Activated gamma-delta T cell (primary cell): ENCODE measurements at regions not wholly inside any gene's neighbourhood (a gene's known extent, or its start where the extent isn't known, plus 50 kb on each side); places are given as distances from the start of the nearest gene placed in this dataset.

ENCODE experiments used
- DNase-seq: peaks from one replicate; lab custom pipeline; 2025; lab: John Stamatoyannopoulos, UW

- no peak for DNase-seq
Observed at GRCh38 chr10:4588824-4589223, 237.2 kb upstream of the AKR1E2 start.

- no peak for DNase-seq
Observed at GRCh38 chr10:4587466-4587865, 238.5 kb upstream of the AKR1E2 start.

DNA sequence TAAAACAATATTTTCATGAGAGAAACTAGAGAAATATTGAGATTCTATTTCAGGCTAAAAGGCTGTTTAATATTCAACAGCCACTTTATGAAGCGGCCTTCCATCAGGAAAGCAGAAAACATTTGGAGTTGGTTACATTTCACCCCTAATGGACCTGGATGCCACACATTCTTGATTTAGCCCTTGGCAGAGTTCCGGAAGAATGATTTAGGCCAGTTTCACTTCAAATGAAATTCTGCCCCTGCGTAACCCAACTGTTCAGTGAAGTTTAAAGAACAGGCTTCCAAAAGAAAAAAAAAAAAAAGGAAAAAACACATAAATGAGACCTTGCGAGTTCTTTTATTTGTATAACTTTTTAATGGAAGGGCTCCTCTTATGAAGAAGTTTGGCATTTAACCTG lies 239.2 kb upstream of the AKR1E2 start:
- no peak for DNase-seq

DNA sequence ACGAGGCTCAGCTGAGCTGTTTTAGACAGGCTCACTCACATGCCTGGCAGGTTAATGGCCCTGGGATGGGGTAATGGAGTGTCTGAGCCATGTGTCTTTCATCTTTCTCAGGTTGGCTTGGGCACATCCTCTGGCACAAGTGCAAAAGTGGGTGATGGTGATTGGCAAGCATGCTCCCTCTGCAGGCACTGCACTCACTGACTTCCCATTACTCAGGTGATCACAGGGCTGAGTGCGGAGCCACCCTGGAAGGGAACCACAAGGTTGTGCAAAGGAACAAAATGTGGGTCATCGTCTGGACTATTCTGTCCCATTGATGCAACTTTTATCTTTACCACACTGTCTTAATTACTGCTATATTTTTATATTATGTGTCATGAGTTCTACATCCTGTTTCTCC lies 244.1 kb upstream of the AKR1E2 start:
- no peak for DNase-seq

- no peak for DNase-seq
Observed at GRCh38 chr10:4579844-4580243, 246.2 kb upstream of the AKR1E2 start.

- no peak for DNase-seq
Observed at GRCh38 chr10:4576206-4576605, 249.8 kb upstream of the AKR1E2 start.

GRCh38 chr10:4569151-4569550 lies 256.9 kb upstream of the AKR1E2 start:
- DNase-seq, result no peak

GRCh38 chr10:4568731-4569130 lies 257.3 kb upstream of the AKR1E2 start:
- DNase-seq, result no peak

DNA sequence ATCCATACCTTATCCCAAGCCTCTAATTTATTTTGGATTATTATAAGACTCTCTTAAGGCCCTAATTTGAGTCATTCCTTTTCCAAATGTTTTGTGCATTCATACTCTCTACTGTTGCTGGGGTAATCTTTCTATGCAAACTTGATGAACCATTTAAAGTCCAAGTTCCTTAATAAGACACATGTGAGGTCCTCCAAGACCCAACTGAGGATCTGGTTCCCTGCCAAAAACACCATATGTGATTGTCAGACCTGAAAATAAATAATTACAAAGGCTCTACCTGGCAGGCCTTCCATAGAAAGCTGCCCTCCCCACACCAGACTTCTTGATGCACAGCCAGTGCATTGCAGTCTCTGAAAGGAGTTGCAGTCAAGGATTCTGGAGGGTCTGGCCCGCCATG lies 257.9 kb upstream of the AKR1E2 start:
- no peak for DNase-seq

DNA sequence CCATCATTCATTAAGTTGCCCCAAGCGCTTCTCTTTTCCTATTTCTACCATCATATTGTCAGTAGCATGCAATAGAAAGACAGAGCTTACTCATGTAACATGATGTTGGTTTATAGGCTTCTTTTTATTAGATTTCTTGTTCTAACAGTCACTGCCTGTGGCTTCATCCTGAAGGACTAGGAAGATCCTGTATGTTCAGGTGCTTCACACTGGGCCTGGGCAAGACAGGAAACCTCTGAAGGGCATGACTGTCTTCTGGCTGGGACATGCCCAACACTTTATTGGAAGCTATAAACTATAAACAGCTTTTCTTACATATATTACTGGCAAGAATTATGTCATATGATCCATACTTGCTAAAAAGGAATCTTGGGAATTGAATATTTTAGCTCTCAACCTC lies 258.4 kb upstream of the AKR1E2 start:
- no peak for DNase-seq

DNA sequence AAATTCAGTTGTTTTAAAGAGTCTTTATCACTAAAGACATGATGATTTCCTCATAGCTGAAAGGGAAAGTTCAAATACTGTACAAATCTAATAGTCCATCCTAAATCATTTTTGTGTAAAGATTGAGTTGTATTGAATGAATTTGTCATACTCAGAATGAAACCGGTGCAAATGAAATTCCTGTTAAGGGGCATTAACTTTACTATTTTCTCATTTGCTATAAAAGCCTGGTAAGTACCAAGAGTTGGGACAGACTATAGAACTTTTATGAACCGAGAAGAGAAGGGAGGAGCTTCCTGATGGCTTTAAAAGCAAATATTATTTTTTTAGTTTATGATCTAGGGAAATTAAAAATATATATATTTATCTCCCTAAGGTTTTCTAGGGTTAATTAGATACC lies 260.0 kb upstream of the AKR1E2 start:
- no peak for DNase-seq

DNA sequence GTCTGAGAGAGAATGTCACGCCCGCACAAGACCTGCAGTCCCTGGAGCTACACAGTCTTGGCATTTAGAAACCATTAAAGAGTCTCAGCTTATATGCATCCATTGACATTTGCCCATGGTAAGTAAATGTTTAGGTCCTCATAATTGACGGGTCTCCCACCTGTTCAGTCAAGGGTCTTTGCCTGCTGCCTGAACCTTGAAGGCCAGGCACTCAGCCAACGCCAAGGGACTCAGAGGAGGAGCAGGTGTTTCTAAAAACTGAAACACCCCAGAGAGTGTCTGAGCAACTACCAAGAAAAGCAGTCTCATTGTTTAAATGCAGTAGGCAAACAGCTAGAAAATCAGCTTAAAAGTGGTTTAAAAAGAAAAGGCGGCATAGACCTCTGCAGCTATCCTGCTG lies 264.7 kb upstream of the AKR1E2 start:
- no peak for DNase-seq

DNA sequence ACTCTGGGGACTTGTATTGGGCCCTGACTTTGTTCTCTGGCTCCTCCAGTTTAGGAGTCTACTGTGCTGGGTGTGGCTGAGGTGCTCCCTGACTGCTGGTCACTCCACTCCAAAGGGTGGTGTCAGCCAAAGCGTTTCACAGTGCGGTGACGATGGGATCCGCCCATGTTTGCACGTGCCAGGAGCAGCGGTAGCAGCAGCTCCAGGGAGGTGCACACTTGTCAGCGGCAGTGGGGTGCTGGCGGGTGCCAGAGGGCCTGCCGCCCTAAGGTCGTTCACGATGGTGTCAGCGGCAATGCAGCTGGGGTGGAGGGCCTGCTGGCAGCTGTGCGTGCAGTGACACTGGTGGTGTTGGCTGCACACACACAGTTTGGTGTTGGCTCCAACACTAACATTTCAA lies 268.5 kb upstream of the AKR1E2 start:
- DNase-seq, result no peak

- DNase-seq, result no peak
Observed at GRCh38 chr10:4556527-4556926, 269.5 kb upstream of the AKR1E2 start.

DNA sequence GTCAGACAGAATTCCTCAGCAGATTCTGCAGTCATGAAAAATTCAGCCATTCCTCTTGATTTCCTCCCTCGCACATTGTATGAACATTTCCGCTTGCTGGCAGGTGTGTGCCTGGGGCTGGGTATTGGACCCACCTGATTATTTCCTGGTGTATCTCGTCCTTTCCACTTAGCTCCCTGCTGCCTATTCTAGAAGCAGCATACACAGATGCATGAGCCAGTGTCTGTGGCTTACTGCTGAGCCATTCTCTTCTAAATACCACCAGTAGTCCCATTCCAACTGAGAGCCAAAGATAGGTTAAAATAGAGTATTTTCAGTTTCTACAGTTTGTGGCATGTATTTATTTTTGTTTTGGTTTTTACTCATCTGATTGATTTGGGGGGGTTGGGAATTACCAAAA lies 270.1 kb upstream of the AKR1E2 start:
- DNase-seq, result no peak

DNA sequence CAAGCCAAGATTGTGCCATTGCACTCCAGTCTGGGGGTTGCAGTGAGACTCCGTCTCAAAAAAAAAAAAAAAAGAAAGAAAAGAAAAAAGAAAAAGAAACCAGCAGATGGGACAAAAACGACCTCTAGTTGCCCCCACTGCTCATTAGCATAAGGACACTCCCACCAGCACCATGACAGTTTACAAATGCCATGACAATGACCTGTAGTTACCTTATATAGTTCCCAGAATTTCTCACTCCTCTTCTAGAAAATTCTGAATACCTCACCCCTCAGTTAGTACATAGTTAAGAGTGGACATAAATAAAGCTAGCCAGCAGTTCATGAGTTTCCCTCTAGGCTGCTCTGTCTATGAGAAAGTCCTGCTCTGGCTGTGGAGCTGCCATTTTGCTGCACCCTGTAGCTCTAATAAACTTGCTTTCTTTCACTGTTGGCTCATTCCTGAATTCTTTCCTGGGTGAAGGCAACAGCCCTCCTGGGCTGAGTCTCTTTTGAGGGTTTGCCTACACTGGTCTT lies 276.8 kb upstream of the AKR1E2 start:
- no peak for DNase-seq

DNA sequence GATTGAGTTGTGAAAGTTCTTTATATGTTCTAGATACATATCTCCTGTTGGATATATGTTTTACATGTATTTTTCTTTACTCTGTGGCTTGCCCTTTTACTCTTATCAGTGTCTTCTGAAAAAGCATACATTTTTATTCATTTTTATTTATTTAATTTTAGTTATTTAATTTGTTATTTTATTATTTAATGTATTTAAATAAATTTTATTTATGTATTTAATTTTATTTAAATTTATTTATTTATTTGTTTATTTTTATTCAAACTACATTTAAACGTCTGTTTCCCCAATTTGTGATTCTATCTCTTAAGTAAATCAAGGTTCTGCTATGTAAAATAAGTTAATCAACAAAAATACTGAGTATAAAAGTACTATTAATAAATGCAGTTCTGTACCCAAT lies 279.1 kb upstream of the AKR1E2 start:
- DNase-seq, result no peak

GRCh38 chr10:4546500-4546899 lies 279.5 kb upstream of the AKR1E2 start:
- no peak for DNase-seq

DNA sequence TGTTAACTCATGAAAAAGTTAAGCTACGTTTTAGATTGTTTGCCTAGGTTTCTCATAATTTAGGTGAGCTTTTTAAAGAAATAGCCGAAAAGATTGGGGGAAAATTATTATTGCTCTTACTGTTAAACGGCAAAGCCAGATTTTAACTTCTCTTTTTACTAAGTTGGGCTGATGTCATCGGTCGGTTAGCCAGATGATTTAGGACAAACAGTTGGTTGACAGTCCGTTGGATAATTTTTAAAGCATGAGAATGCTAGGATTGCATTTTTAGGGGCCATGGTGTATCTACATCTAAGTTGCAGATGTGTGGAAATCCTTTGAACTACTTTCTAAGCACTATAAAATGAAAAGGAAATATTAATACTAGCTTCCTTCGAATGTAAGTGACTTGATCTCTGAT lies 280.9 kb upstream of the AKR1E2 start:
- no peak for DNase-seq

DNA sequence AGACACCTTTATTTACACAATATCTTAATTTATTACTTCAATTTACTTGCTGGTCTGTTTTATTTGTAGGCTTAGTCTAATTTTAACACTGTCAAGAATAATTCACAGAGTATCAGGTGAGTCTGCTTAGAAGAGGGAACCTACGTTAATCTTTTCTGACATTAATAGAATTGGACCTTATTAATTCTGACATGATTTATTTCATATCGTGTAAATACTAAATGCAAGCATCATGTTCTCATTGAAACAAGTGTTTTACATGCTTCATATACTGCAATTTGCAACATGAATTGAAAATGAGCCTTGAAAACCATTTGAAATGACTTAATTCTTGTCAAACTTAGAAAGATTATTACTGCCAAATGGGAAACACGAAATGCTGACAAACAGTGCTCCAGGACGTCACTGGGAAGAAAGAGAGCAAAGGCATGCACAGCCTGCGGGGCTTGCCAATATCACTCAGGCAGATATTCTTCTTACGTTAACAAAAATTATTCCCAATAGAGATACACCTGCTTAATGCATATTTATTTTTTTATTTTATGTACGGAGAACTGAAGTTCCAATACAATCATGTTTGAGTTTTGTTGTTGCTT lies 282.0 kb upstream of the AKR1E2 start:
- no peak for DNase-seq

- no peak for DNase-seq
Observed at GRCh38 chr10:4541292-4541691, 284.7 kb upstream of the AKR1E2 start.

- DNase-seq, result no peak
Observed at GRCh38 chr10:4538016-4538415, 288.0 kb upstream of the AKR1E2 start.

GRCh38 chr10:4535521-4535920 lies 290.5 kb upstream of the AKR1E2 start:
- no peak for DNase-seq

GRCh38 chr10:4533621-4534020 lies 292.4 kb upstream of the AKR1E2 start:
- no peak for DNase-seq

- DNase-seq, result no peak
Observed at GRCh38 chr10:4532976-4533375, 293.0 kb upstream of the AKR1E2 start.
